K562 (cell line): ENCODE measurements at regions not wholly inside any gene's neighbourhood (a gene's known extent, or its start where the extent isn't known, plus 50 kb on each side); places are given as distances from the start of the nearest gene placed in this dataset.

ENCODE experiments used
- ATAC-seq: fragments of 200-7000 bp; cut with Tn5 transposase; 3 replicates; pipeline ENCODE4 v1.9.1; 2020; ENCODE audit warnings: moderate library complexity
- BruUV-seq: library from RNA; stranded (reverse); fragments of 400-500 nt; replicated peaks from 2 replicates; lab custom pipeline; 2021; lab: Mats Ljungman, UMichigan
- CTCF ChIA-PET: fragments of 300-600 bp; formaldehyde crosslinking; extraction: SDS; loops from one replicate; lab custom pipeline; 2021; ENCODE audit warnings: low intra/inter-chr PET ratio; lab: Yijun Ruan, JAX
- POLR2A ChIA-PET: fragments of 300-600, 350-650 bp; sonication (Branson Sonifier 250); formaldehyde crosslinking; extraction: SDS; loops from one replicate; lab custom pipeline; 2021; ENCODE audit warnings: antibody characterized with exemption, inconsistent platforms; lab: Yijun Ruan, JAX
- DNase-seq, 4 experiments: peaks; one replicate each; pipeline versions ENCODE4 v3.0.0 to v3.0.0-alpha.2; 2011 to 2018; ENCODE audit warnings: low spot score in 3 of 4, mixed read lengths in 3 of 4; ENCODE audit errors: extremely low read depth in 1 of 4
- FAIRE-seq: peaks from 2 replicates; lab custom pipeline; 2011; peaks lifted over from hg19 to GRCh38; lab: Jason Lieb, UNC
- H2AFZ ChIP-seq: 2 replicates; pipeline ENCODE4 v1.6.0; 2011; ENCODE audit warnings: low read depth, low read length, control low read depth, inconsistent platforms
- H3K27ac ChIP-seq: fragments of 200-600 bp; 3 replicates; pipeline ENCODE4 v1.8.0; 2011; ENCODE audit warnings: low read depth, mild to moderate bottlenecking, control low read depth, inconsistent platforms, low read length, moderate library complexity, mixed read lengths; ENCODE audit errors: extremely low read depth
- H3K27me3 ChIP-seq, 2 experiments: fragments of 300-600 bp in 1 of 2; 2 replicates in 1 of 2; 3 replicates in 1 of 2; pipeline versions ENCODE4 v1.6.0 to v1.8.0; 2011; ENCODE audit warnings: inconsistent platforms in 2 of 2, low read length in 2 of 2, mild to moderate bottlenecking in 1 of 2, mixed read lengths in 1 of 2, moderate library complexity in 1 of 2; ENCODE audit not compliant: control insufficient read depth in 2 of 2, insufficient read depth in 2 of 2
- H3K36me3 ChIP-seq: fragments of 300-600 bp; 3 replicates; pipeline ENCODE4 v1.8.0; 2011; ENCODE audit warnings: mild to moderate bottlenecking, low read length, inconsistent platforms; ENCODE audit not compliant: control insufficient read depth, insufficient read depth
- H3K4me1 ChIP-seq, 2 experiments: fragments of 200-600 bp in 1 of 2; replicated peaks in 1 of 2; 2 replicates in 1 of 2; 3 replicates in 1 of 2; pipeline versions ENCODE4 v1.5.1 to v1.8.0; 2011; ENCODE audit warnings: inconsistent platforms in 2 of 2, low read length in 2 of 2, mild to moderate bottlenecking in 1 of 2, mixed read lengths in 1 of 2, moderate library complexity in 1 of 2; ENCODE audit not compliant: control insufficient read depth in 2 of 2, insufficient read depth in 2 of 2
- H3K4me2 ChIP-seq: 2 replicates; pipeline ENCODE4 v1.6.1; 2011; ENCODE audit warnings: low read length, control low read depth, inconsistent platforms, mixed read lengths; ENCODE audit not compliant: insufficient read depth
- H3K4me3 ChIP-seq: fragments of 200-600 bp; sonication (generic), shearing (Covaris generic); 2 replicates; pipeline ENCODE4 v1.5.1; 2016; ENCODE audit warnings: control low read depth, inconsistent platforms
- H3K79me2 ChIP-seq: fragments of 200-600 bp; 3 replicates; pipeline ENCODE4 v1.8.0; 2011; ENCODE audit warnings: low read length, inconsistent platforms; ENCODE audit not compliant: control insufficient read depth, insufficient read depth
- H3K9ac ChIP-seq, 2 experiments: 2 replicates each; pipeline versions ENCODE4 v1.6.0 to v1.6.1; 2011; ENCODE audit warnings: low read depth in 2 of 2, low read length in 2 of 2, control low read depth in 1 of 2, inconsistent platforms in 1 of 2, mild to moderate bottlenecking in 1 of 2, mixed read lengths in 1 of 2; ENCODE audit not compliant: insufficient read depth in 1 of 2
- H3K9me1 ChIP-seq: one replicate; pipeline ENCODE4 v1.6.0; 2011; ENCODE audit warnings: inconsistent platforms, mild to moderate bottlenecking, low read length, moderate library complexity; ENCODE audit not compliant: control insufficient read depth, insufficient read depth
- H3K9me3 ChIP-seq: replicated peaks from 2 replicates; pipeline ENCODE4 v1.5.1; 2011; ENCODE audit warnings: low read depth, low read length, inconsistent platforms; ENCODE audit not compliant: control insufficient read depth, insufficient read depth
- H4K20me1 ChIP-seq: replicated peaks from 2 replicates; pipeline ENCODE4 v1.6.1; 2011; ENCODE audit warnings: low read length, inconsistent platforms, mixed read lengths; ENCODE audit not compliant: control insufficient read depth, insufficient read depth
- BRF1 ChIP-seq: IDR thresholded peaks from 3 replicates; pipeline ENCODE4 v1.6.1; 2011; ENCODE audit warnings: borderline replicate concordance, mild to moderate bottlenecking; ENCODE audit not compliant: insufficient read length; ENCODE audit errors: extremely low read depth
- CHCHD3 ChIP-seq: fragments of 250-450 bp; sonication (Bioruptor Pico); IDR thresholded peaks from 2 replicates; pipeline ENCODE4 v2.1.2; 2022; ENCODE audit warnings: mild to moderate bottlenecking
- EGR1 ChIP-seq: fragments of 450-650 bp; conservative IDR thresholded peaks from 2 replicates; pipeline ENCODE4 v1.6.1; 2017; ENCODE audit warnings: mild to moderate bottlenecking
- EP400 ChIP-seq: fragments of 450-650 bp; IDR thresholded peaks from 2 replicates; pipeline ENCODE4 v1.6.1; 2017; ENCODE audit warnings: antibody characterized with exemption, mild to moderate bottlenecking, moderate library complexity
- FOXP4 ChIP-seq: sonication (generic); formaldehyde crosslinking; IDR thresholded peaks from 2 replicates; pipeline ENCODE4 v1.8.0; 2022; ENCODE audit warnings: mild to moderate bottlenecking, missing genetic modification reagents, borderline replicate concordance
- GABPA ChIP-seq: fragments of 200-800 bp; sonication (Bioruptor generic); conservative IDR thresholded peaks from 2 replicates; pipeline ENCODE4 v1.6.1; 2016; ENCODE audit warnings: low read depth, missing genetic modification characterization, missing compliant biosample characterization
- L3MBTL2 ChIP-seq: fragments of 450-650 bp; IDR thresholded peaks from 2 replicates; pipeline ENCODE4 v1.6.1; 2016; ENCODE audit warnings: mild to moderate bottlenecking, moderate library complexity
- PKNOX1 ChIP-seq: fragments of 450-650 bp; IDR thresholded peaks from 2 replicates; pipeline ENCODE4 v1.6.1; 2016
- POLR3A ChIP-seq: IDR thresholded peaks from 2 replicates; pipeline ENCODE4 v1.6.1; 2011; ENCODE audit warnings: borderline replicate concordance, mild to moderate bottlenecking, moderate library complexity; ENCODE audit not compliant: insufficient read length, insufficient read depth; ENCODE audit errors: extremely low read depth
- RNF2 ChIP-seq: sonication (generic); IDR thresholded peaks from 2 replicates; pipeline ENCODE4 v1.6.1; 2016
- SIRT6 ChIP-seq: IDR thresholded peaks from one replicate; pipeline ENCODE4 v1.6.1; 2012; ENCODE audit warnings: low read depth, mild to moderate bottlenecking, control low read depth, inconsistent platforms, low read length, moderate library complexity
- SP2 ChIP-seq: IDR thresholded peaks from 2 replicates; pipeline ENCODE4 v1.6.1; 2011; ENCODE audit warnings: mild to moderate bottlenecking, low read depth, low read length, moderate library complexity; ENCODE audit not compliant: poor library complexity, severe bottlenecking; ENCODE audit errors: extremely low read depth
- SUPT5H ChIP-seq: fragments of 450-650 bp; IDR thresholded peaks from 2 replicates; pipeline ENCODE4 v1.6.1; 2016
- TCF15 ChIP-seq: fragments of 250-450 bp; sonication (Bioruptor Pico); IDR thresholded peaks from 2 replicates; pipeline ENCODE4 v1.8.0; 2022; ENCODE audit warnings: moderate library complexity, mild to moderate bottlenecking, inconsistent platforms
- ZC3H8 ChIP-seq: fragments of 450-650 bp; IDR thresholded peaks from 2 replicates; pipeline ENCODE4 v1.6.1; 2017
- ZNF232 ChIP-seq: sonication (generic); formaldehyde crosslinking; IDR thresholded peaks from 2 replicates; pipeline ENCODE4 v1.8.0; 2022; ENCODE audit warnings: mild to moderate bottlenecking, missing genetic modification reagents
- ZNF655 ChIP-seq: fragments of 250-450 bp; sonication (Bioruptor Pico); IDR thresholded peaks from 2 replicates; pipeline ENCODE4 v1.5.0; 2021
- WGBS: fragments of 100-300 bp; shearing (Covaris generic); methylation state at CpG from one replicate; pipeline ENCODE4 v1.1.6; 2016; ENCODE audit warnings: low coverage, mixed read lengths; ENCODE audit not compliant: insufficient coverage; ENCODE audit errors: missing lambda C conversion rate; 5-methylcytosine and 5-hydroxymethylcytosine counted together
- in situ Hi-C: fragments of 300-500 bp; cut with MboI; formaldehyde crosslinking; loops from 4 replicates; pipeline ENCODE4 v1.15.0; 2018; ENCODE audit warnings: inconsistent platforms, mixed read lengths
- intact Hi-C: fragments of 100-400 bp; cut with micrococcal nuclease; formaldehyde crosslinking; loops from 2 replicates; pipeline ENCODE4 v1.14.2; 2022

- CTCF ChIA-PET = no interaction called here
- TF ChIP-seq GABPA (tag) (no peak), BRF1 (no peak), SIRT6 (no peak), FOXP4 (CRISPR knock-in tag) (no peak), TCF15 (CRISPR knock-in tag) (no peak), ZNF232 (CRISPR knock-in tag) (no peak), RNF2 (no peak), EP400 (no peak), EGR1 (no peak), L3MBTL2 (no peak), SUPT5H (no peak), POLR3A (no peak), CHCHD3 (CRISPR knock-in tag) (no peak), SP2 (no peak), PKNOX1 (no peak), ZC3H8 (no peak), ZNF655 (CRISPR knock-in tag) (no peak)
- TF ChIP-seq, all 486 proteins: peak for 0
- Histone ChIP-seq H3K4me1 (no peaks in the 10 kb centered on the region), H3K4me2 (no peak overlapping the region), H3K79me2 (no peaks in the 10 kb centered on the region), H4K20me1 (no peaks in the 10 kb centered on the region), H3K36me3 (no peaks in the 10 kb centered on the region), H3K4me3 (no peak overlapping the region), H3K27me3 (no peaks in the 10 kb centered on the region), H3K9ac (no peak overlapping the region), H3K9me3 (no peaks in the 10 kb centered on the region), H3K27ac (no peak overlapping the region), H2AFZ (no peak overlapping the region), H3K9me1 (no peaks in the 10 kb centered on the region)
- FAIRE-seq (no peak), DNase-seq (no peak), ATAC-seq (no peak)
- in situ Hi-C loops (no loop called here), intact Hi-C loops (no loop called here)
- POLR2A ChIA-PET = no interaction called here
- no TSS peak for BruUV-seq
- 0% methylated on average over 1 of the region's 1 CpG for WGBS
Measured at GRCh38 chr6:80460257-80460865, 353.9 kb downstream of the BCKDHB start.
